CD4-positive, alpha-beta T cell treated with Interleukin-4 for 1 hour (primary cell): ENCODE measurements at regions not wholly inside any gene's neighbourhood (a gene's known extent, or its start where the extent isn't known, plus 50 kb on each side); places are given as distances from the start of the nearest gene placed in this dataset.
"Not testable (repeated sequence)": the region's sequence is repeated elsewhere in the genome, so short reads cannot be mapped to it uniquely, and the experiment has no call there.

Experiments
- DNase-seq, 2 donors: peaks; one replicate each; pipeline ENCODE4 v3.0.0-alpha.2; 2020 to 2022

DNA sequence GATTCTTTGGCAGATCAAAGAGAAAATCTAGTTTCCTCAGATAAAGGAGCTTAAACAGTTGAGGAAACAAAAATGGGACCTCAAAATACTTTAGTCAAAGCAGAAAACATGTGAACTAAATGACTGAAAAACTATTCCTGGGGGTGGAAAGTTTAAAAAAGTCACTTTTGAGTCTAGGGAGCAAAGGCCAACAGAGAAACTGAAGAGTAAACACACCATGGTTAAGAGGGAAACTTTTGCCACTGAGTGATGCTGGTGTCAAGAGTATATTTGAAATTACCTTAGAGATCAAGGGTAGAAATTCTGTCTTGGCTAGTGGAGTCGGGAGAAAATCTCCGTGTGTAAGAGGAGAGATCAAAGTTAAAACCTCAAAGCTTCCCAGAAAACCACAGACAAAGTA lies 501.2 kb upstream of the ADGRL4 start:
- DNase-seq = no peak

DNA sequence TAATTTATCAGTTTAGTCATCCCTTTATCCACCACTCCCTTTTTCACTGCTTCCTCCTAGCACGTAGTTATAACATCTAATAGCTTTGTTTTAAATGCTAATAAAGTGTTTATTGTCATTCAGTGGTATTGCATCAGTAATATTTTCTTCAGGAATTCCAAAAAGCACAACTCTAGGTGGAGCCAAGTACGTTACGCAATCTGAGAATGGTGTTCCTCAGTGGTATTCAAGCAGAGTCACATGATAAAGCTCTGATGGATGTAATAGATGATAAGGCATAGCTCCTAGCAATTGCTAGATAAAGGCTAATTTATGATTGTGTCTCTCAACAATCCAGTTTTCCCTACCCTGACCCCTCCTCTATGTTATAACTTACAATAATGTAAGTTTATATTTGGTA lies 494.6 kb upstream of the ADGRL4 start:
- DNase-seq = no peak

DNA sequence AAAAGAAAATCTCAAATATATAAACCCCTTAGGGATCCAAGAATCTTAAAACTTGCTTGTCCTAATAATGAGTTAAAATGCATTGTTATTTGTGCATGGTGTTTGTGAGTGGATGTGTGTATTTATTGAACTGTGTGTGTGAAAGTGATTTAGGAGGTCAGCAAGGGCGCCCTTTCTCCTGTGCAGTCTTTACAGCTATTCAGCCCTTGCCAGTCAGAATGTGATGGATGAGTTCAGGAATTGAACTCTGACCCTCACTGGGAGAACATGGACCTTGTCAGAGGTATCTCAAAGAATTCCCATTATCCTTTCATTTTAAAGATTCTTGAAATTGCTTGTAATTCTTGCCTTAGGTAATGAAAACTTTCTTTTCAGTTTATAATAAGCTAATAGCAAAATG lies 493.0 kb upstream of the ADGRL4 start:
- DNase-seq = no peak

DNA sequence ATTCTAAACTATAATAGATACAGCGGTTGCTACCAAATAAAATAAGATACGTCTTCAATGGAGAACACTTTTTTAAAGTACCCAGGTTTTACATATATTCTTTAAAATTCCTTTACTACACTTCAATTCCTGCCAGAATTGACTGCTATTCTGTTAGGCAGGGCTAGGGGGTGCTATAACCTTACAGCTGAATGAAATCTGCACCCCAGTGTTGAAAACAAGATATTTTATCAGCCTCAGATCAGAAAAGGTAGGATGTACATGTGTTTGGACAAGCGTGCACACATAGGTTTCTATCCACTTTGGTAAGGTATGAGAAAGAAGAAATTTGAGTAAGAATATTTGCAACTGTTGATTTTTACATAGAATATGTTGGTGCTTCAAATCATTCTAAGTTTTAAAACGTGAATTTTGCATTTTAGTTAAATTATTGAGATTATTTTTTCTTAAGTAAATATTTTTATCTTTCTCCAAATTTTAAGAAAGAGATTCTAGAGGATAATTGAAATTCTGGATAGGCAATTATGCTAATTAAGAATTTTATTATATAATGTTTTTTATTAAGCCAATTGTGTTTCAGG lies 490.8 kb upstream of the ADGRL4 start:
- DNase-seq = no peak

DNA sequence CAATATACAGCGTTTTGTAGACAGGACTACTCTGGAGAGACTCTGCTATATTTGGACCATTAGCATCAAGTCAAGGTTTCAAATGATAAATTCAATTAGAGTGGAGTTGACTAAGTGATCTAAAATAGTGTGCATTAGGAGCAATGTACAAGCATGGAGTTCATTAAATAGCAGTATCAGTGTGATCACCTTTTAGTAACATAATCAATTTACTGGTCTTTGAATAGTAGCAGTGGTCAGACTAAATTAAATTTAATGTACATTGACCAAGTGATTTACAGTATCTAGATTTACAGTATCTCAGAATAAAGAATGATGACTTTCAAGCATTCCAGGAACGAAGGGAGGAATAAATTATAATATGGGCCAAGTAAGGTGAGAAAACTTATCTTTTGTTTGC lies 489.6 kb upstream of the ADGRL4 start:
- no peak for DNase-seq

DNA sequence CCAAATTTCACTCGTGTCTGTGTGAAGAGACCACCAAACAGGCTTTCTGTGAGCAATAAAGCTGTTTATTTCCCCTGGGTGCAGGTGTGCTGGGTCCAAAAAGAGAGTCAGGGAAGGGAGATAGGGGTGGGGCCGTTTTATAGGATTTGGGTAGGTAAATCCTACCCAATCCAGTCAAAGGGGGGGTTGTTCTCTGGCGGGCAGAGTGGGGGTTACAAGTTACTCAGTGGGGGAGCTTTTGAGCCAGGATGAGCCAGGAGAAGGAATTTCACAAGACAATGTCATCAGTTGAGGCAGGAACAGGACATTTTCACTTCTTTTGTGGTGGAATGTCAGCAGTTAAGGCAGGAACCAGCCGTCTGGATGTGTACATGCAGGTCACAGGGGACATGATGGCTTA lies 487.2 kb upstream of the ADGRL4 start:
- not testable (repeated sequence) for DNase-seq

DNA sequence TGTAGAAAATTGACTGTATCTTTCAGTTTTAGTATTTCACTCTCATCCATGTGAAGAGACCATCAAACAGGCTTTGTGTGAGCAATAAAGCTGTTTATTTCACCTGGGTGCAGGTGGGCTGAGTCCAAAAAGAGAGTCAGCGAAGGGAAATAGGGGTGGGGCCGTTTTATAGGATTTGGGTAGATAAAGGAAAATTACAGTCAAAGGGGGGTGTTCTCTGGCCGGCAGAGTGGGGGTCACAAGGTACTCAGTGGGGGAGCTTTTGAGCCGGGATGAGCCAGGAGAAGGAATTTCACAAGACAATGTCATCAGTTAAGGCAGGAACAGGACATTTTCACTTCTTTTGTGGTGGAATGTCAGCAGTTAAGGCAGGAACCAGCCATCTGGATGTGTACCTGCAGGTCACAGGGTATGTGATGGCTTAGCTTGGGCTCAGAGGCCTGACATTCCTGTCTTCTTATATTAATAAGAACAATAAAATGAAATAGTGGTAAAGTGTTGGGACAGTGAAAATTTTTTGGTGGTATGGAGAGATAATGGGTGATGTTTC lies 482.1 kb upstream of the ADGRL4 start:
- DNase-seq = not testable (repeated sequence)

DNA sequence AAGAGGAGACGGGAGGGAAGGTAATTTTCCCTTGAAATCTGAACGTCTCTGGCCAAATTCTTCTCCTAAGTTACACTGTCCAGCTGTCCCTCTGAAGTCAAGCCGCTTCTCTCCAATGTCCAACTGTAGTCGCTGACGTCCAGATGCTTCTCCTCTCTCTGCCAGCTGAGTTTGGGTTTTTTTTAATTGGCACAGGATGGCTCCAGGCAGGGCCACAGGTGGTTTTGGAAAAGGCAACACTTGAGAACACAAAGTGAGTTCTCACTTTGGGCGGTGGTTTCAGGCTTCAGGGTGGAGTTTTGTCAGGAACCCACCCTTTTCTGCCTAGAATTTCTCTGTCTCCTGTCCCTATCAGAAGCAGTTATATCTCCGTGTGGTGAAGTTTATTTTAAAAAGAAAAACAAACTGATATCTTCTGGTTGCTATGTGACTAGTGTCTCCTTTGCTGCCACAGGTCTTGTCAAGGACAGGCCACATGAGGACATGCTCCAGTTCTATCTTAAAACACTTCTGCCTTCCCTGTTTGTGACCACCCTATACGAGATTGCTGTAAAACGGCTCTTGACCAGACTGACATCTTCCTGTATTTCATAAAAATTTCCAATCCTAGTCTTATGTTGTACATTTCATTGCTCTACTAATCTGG lies 472.3 kb upstream of the ADGRL4 start:
- no peak for DNase-seq

DNA sequence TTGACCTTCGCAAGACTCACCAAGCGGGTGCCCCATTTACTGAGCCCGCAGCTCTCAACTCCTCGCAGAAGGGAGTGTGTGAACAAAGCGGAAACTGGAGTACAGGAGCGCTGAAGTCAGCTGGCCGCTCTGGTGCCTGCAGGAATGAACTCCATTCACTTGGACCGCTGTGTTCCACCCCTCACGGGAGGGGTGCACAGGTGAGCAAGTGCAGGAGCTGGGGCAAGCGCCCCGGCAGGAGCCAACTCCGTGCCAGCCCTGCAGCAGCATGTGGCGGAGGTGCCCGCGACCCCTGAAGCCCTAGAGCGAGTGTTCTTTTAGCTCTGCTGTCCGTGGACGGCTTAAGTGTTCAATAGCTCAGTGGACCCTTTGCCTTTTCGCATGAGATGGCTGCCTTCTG lies 471.6 kb upstream of the ADGRL4 start:
- no peak for DNase-seq

DNA sequence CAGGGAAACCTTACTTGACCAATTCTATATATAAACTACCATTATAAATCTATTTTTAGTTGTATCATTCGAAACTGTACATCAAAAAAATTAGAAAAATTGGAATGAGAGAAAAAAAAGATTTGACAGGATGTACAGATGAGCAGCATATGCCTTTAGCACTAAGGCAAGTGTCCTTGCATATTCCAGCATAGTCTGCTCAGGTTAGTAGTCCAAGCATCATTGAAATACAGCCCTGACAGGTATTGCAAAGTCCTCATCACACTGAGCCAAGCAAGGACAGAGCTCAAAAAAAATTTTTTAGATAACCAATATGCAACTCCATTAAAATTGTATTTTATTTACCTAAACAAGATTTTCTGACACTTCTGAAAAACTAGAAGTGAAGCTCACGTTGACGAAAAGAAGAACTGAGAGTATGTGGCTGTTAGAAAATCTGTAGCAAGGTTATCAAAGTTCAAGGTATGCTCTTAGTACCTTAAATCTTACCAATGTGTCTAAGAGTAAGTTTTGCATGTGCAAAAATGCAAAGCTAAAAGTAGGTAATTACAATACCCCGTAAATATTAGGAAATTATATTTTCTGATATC lies 465.6 kb upstream of the ADGRL4 start:
- DNase-seq = no peak

DNA sequence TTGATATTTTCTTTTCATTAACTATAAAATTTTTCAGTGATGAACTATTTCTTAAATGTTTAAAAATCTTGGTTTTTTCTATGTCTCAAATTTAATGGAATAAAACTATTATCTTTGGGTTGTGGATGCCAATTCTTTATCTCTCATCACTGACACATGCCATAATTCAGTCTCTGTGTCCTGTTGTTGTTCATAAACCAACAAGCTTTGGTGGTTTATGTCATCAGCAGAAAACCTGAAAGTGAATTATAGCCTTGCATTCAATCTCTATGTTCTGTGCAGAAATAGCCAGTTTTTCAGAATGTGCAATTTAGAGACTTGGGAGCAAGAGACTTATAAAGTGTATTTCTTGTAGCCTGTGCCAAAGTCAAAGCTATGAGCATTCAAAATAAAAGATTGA lies 462.6 kb upstream of the ADGRL4 start:
- no peak for DNase-seq

DNA sequence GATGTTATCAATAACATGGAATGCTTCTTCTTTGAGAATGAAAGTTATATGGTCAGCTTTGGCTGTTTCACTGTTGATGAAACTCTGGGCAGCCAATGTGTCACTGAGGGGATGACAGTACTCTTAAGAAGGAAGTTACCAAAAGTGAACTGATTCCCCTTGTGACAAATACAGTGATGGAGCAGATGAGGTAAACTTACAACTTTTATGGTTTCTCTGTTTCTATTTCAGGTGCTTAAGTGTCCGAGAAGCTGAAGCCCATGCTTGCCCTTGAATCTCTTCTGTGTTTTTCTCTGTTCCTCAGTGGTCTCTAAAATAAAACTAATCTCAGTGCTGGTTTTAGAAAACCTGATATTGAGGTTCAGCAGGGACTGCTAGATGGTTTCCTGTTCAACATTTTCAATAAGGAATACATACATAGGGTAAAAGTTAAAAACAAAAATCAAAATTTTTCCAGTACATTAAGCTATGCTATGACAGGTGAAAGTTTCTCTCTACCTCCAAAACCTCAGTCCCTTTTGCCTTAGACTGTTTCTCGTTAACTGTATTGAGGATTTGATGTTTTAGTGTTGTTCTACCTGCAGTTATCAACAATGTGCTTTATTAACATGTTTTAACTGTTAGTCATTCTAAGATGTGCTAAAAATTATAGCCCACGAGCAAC lies 454.4 kb upstream of the ADGRL4 start:
- no peak for DNase-seq

DNA sequence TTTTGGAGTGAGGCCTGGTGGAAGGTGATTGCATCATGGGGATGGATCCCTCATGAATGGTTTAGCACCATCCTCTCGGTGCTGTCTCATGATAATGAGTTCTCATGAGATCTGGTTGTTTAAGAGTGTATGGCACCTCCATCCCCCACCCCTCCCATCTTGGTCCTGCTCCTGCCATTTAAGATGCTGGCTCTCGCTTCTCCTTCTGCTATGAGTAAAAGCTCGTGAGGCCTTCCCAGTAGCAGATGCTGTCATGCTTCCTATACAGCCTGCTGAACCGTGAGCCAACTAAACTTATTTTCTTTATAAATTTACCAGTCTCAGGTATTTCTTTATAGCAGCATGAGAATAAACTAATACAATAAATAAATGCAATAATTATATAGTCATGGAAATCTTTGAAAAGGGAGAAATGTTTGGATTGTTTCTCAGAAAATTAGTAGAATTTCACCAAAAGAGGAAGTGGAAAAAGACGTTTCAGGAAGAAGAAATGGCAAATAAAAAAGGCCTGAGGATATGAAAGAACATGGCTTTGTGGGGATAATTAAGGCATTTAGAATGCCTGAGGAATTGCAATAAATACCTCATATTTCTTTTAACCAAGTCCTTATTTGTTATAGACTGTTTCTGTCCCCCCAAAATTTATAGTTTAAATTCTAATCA lies 451.2 kb upstream of the ADGRL4 start:
- no peak for DNase-seq

DNA sequence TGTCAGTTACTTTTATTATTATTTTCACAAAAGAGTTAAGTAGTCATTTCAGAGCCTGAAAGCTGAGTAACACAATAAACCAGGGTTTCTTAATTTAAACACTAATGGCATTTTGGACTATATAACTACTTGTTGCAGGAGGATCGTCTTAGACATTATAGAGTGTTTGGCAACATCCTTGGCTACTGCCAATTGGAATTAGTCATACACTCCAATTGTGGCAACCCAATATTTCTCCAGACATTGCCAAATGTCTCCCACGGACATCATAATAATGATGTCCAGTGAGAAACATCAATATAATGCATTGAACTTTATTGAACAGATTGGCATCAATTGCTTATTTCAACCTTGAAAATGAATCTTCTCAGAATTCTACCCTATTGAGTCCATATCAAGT lies 441.9 kb upstream of the ADGRL4 start:
- DNase-seq = no peak

DNA sequence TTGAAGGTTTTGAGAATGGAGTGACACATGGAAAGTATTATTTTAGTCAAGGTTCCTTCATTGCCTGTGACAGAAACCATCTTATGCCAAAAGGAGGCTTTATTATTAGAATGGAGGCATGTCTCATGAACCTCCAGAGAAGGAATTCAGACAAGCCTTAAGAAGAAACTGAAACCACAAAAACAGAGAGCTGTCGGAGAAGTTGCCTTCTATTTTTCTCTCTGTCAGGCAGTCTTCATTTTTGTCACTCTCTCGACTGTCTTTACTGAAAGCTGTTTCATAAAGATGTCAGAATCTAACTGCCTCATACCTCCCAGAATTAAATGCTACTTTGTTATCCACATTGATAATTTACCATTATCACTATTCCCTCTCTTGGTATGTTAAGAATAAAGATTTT lies 434.7 kb upstream of the ADGRL4 start:
- DNase-seq = no peak

DNA sequence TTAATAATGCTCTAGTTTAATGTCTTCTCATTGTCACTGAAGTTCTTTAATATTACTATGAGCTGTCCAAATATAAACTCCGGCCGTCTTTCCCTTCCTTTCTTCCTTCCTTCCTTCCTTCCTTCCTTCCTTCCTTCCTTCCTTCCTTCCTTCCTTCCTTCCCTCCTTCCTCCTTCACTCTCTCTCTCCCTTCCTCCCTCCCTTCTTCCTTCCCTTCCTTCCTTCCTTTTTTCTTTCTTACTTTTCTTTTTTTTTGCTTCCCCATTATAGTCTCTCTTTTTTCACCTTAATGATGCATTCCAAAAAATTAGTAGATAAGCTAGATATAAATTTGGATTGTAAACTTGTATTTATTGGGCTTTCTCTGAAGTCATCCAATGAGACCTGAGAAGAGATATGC lies 431.0 kb upstream of the ADGRL4 start:
- no peak for DNase-seq

DNA sequence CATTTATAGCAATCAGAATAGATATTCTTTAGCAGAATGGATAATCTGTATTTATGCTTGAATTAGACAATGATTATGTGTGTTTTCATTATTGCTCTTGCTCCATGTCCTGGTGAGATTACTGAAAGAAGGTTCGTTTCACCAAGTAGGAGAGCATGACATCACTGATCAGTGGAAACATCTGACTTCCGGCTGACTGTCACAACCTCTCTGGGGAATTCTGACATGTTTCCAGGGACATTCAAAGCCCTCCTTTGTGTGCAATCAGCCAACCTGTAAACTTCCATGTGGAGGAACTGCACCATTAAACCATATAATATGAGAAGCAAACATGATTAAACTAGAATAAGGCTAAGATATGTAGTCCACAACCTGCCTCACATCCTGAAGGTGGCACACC lies 424.8 kb upstream of the ADGRL4 start:
- DNase-seq = no peak

DNA sequence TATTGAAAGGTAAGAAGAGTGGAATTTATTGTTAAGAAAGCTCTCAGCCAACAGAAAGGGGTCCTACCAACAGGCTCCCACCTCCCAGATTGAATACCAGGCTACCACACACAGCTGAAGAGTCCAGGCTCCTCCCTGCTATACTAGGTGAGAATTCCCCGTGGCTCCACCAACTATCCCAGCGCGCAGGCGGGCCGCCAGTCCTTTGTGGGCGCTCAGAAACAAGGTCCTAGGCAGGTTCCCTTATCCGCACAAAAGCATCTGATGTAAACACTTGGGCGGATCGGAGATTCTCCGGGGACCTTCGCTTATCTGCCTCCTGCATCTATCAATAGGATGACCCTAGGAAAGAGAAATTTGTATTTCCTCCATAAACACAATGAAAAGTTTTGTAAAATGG lies 423.9 kb upstream of the ADGRL4 start:
- no peak for DNase-seq

DNA sequence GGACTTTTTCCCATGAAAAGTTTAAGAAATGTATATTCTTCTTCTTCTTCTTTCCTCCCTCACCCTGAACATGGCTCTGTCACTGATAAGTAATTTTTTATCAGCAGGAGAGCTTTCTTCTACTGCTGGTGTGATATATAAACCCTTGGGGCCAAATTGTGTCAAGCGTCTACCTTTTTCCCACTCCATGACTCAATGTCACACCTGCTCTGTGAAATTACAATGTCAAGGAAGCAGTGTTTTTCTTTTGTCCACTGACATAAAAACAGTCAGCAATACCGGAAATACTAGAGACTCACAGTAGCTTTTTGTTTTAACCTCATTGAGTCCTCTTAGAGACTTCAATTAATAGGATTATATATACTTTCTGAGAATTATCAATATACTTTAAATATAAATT lies 416.2 kb upstream of the ADGRL4 start:
- no peak for DNase-seq

DNA sequence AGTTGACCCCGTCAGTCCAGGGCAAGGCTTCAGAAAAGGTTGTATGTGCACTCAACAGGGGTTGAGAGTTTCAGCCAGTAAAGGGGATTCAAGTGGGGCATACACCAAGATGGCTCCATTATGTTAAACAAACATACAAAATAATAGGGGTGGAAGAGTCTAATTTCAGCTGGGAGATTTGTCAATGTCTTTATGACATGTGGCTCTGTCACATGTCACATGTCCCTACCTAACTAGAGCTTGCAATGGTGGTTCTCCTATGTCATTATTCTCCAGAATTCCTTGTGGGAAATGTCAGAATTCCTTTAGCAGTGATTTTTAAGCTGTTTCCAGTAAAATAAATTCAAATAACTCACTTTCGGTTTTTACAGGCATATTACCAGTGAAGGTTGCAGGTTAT lies 392.0 kb upstream of the ADGRL4 start:
- no peak for DNase-seq

DNA sequence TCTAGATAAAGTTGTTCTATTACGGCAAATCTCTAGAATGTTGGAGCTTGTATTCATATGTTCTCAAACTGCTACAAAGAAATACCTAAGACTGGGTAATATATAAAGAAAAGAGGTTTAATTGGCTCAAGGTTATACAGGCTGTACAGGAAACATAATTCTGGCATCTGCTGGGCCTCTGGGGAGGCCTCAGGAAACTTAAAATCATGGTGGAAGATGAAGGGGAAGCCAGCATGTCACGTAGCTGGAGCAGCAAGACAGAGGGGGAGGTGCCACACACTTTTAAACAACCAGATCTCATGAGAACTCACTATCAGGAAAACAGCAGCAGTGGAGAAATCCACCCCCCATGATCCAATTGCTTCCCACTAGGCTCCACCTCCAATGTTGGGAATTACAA lies 390.4 kb upstream of the ADGRL4 start:
- DNase-seq = no peak

DNA sequence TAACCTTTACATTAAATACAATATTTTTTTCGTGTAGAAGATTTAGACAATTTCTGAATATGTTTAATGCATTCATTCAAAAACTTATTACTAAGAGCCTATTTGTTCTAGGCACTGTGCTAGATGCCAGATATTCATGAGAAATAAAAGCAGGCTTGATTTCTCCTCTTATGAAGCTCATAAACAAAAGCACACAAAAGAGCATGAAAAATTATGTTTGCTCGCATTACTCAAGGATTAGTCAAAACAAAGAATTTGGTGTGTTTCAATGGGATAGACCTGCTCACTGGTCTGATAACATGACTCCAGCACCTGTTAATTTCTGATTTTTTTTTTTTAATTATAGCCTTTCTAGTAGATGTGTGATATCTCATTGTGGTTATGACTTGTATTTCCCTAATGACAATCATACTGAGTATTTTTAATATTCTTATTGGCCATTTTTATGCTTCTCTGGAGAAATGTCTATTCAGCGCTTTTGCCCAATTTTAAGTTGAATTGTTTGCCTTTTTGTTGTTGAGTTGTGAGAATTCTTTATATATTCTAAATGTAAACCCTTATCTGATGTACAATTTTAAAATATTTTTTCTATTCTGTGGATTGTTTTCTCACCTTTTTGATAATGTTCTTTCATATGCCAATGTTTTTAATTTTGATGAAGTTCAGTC lies 382.3 kb upstream of the ADGRL4 start:
- DNase-seq = no peak

DNA sequence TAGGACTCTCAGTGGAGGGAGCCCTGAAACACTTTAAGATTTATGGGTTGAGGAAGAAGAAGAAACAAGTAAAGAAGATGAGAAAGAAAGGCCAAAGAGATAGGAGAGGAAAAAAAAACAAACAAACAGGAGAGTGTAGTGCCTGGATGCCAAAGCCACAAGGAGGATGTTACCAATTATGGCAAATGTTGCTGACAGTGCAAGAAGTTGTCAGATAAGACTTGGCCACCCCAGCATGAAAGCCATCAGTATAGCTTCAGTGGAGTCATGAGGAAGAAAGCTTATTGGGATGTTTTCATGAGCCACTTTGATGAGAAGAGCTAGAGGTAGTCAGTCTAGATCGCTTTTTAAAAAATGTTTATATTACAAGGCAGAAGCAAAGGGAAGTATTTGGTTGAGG lies 380.2 kb upstream of the ADGRL4 start:
- no peak for DNase-seq
